ENCODE measurements at regions not wholly inside any gene's neighbourhood (a gene's known extent, or its start where the extent isn't known, plus 50 kb on each side); places are given as distances from the start of the nearest gene placed in this dataset.
"Not testable (repeated sequence)": the region's sequence is repeated elsewhere in the genome, so short reads cannot be mapped to it uniquely, and the experiment has no call there.

- no peak for DNase-seq
Observed at GRCh38 chr9:25255216-25255615, 423.0 kb downstream of the TUSC1 start.

GRCh38 chr9:25254051-25254450 is 424.2 kb downstream of the TUSC1 start:
- DNase-seq, result no peak

DNA sequence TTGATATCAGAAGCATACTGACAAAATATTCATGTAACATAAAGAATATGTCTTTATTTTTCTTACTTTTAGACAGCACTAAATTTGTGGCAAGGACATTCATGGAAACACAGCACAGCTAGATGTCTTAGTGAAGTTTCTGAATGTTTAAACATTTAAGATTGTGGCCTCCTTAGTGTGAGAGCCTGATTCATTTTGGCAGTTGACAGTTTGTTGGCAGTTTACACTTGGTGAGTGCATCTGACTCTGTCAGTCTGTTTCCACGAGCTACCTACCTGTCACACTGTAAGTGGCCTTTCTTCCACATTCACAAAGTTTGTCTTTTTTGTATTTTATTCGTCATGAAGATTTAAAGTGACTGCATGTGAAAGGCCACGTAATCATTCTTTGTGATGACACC is 436.8 kb downstream of the TUSC1 start:
- no peak for DNase-seq

DNA sequence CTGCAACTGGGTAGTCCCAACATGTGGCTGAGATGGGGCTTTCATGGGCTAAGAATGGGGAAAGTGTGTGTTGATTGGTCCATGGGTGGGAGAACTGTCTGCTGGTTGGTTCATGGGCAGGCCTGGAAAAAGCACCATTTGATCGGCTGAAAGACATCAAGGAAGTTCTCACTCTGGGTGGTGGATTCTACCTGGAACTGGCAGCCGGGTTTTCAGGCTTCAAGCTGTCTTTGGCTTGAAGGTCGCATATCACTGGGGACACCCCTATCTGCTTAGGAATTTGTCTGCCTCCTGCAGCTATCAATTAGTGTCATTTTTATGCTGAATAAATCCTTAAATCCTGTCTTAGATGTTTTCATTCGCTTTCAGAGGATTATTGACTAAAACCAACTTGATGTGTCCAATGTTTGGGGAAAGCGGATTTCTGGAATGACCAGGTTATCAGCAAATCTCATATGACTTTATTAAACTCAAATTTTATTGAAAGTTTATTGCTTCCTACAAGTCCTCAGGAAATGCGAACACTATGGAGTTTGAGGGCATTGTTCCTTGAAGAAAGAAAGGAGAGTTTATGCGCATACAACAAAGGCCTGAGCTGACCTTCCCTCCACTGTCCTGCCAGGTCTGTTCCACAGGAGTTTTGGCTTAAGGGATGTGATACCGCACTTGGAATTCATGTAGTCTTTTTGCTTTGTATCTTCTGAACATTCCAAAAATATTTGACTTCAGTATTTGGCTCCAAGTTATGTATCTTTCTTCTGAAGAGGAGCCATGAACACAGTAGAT is 451.1 kb downstream of the TUSC1 start:
- DNase-seq, result no peak

DNA sequence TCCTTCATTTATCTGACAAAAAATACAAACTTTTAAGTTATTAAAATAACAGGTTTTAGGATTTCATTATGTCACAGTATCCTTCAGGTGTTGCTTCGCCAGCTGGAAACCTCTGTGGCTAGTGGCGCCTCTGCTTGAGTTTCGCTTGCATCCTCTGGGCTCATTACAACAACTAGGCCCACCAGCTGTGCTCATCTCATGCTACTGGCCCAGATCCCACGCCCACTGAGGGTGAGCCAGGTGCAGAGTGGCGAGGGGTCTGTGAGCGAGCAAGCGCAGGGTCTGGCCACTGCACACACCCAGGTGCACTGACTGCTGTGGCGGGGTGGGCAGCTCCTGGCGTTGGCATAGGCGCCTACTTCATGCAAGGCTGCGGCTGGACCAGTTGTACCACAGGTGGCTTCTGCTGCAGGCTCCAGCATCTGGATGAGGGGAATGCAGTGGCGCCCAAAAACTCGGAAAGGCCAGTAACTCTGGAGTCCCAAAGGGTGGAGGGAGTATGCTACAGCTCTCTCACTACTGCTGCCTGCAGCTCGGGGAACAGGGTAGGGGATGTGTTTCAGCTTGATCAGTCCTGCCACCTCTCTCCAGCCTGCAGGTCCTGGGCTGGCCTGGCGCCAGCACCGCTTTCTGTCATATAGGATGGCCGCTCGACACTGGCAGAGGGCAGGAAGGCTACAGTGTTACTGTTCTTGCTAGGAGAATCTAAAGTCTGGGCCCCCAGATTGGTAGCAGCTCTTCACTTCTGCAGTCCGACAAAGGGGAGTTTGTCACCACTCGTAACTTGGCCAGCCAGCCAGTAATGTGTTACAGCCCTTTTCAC is 452.1 kb downstream of the TUSC1 start:
- no peak for DNase-seq

DNA sequence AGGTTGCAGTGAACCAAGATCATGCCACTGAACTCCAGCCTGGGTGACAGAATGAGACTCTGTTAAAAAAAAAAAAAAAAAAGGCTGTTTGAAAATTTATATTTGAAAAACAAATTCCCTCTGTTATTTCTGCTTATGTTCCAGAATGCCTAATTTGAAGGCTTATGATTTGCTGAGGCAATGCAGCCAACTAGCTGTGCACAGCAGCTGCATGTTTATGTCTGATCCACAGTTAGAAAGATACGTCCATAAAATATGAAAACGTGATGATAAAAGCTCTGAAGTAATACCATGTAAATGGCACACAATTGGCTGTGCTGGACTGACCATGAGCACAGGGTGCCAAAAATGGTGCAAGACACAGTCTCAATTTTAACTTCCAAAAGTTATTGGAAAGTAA is 453.2 kb downstream of the TUSC1 start:
- DNase-seq, result no peak

- no peak for DNase-seq
Observed at GRCh38 chr9:25224309-25224708, 453.9 kb downstream of the TUSC1 start.

- no peak for DNase-seq
Observed at GRCh38 chr9:25212361-25212760, 465.9 kb downstream of the TUSC1 start.

DNA sequence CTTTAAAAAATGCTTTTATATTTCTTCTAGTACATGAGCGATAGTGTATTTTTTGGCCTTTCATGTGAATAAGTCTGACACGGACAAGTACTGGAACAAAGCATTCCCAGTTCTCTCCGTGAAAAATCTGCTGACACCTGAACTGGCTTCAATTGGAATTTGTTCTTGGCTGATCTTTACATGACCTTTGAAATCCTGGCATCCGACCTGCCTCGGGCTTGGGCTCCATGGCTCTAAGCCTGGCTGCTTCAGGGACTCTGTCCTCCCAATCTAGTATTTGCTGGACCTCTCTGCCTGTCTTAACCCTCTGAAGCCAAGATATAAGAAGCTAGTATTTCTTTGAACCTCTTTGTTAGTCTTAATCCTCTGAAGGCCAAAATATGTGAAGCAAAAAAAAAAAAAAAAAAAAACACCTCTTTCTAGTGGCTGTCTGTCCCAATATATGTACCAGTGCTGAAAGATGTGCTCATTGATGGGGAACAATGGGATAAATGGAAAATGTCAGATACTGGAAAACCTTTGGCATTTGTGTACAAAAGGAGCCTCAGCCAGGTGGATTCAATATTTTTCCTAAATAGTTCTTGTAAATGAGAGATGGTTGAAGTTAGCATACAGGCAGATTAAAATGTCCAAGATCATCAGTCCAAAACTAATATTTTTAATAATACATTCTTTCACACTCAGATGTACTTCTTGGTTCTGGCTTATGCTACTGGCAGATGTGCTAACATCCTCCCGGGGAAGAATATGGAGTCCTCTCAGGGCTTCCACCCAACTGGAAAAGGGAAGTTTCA is 470.6 kb downstream of the TUSC1 start:
- DNase-seq, result no peak

DNA sequence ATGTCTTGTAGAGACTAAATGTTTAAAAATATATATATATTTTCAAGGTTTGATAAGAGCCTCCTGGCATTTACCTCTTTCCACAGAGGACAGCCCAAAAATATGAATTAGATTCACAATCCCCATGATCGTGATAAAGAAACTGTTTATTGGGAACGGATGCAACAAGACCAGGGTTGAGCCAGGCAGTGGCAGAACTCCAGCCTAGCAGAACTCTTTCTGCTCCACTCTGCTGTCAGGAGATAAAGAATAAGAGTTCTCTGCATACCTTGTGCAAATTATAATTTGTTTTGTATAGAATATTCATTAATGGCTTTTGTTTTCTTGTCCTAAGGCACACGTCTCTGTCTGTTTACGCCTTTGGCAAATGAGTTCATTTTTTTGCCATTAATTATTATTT is 472.2 kb downstream of the TUSC1 start:
- DNase-seq, result no peak

GRCh38 chr9:25205285-25205684 is 473.0 kb downstream of the TUSC1 start:
- no peak for DNase-seq

GRCh38 chr9:25177858-25178257 is 500.4 kb downstream of the TUSC1 start:
- no peak for DNase-seq

DNA sequence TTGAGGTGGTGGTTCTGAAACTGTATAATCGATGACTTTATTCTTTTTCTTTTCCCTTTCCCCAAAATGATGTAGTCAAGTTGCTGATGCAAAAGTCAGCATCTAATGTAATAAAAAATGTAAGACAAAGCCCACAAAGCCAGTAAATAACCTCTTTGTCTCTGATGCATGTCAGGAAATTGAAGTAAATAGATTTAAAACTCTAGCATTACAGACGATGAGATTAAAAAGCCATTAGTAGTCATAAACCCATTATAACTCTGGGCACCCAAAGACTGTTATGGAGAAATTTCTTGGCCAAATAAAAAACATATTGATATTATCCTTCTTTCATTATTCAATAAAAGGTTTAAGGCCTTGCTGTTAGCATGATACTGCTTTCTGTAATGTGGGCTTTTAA is 548.7 kb downstream of the TUSC1 start:
- DNase-seq, result no peak

- DNase-seq, result no peak
Observed at GRCh38 chr9:25121811-25122210, 556.4 kb downstream of the TUSC1 start.

GRCh38 chr9:25119041-25119440 is 559.2 kb downstream of the TUSC1 start:
- no peak for DNase-seq

DNA sequence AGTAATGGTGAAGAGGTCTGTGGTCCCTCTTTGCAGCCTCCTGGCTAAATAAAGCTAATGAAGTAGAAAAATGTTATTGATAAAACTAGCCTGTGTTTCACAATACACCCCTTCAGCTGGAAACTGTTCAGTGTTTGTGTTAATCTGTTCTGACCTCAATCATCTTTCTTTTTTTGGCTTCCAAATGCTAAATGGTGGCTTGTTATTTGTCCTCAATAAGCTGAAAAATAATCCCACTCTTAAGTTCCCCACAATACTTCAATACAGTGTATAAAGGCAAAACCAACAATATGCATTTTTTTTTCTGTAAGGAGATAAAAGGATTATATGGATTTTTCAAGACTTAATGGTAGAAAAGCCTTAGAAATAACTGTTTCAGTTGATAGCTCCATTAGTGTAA is 560.5 kb downstream of the TUSC1 start:
- DNase-seq, result no peak

DNA sequence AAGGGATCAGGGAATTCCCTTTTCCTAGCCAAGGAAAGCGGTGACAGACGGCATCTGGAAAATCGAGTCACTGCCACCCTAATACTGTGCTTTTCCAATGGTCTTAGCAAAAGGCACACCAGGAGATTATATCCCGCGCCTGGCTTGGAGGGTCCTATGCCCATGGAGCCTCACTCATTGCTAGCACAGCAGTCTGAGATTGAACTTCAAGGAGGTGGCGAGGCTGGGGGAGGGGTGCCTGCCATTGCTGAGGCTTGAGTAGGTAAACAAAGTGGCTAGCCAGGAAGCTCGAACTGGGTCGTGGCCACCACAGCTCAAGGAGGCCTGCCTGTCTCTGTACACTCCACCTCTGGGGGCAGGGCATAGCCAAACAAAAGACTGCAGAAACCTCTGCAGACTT is 556.5 kb upstream of the IZUMO3 start:
- DNase-seq, result not testable (repeated sequence)

DNA sequence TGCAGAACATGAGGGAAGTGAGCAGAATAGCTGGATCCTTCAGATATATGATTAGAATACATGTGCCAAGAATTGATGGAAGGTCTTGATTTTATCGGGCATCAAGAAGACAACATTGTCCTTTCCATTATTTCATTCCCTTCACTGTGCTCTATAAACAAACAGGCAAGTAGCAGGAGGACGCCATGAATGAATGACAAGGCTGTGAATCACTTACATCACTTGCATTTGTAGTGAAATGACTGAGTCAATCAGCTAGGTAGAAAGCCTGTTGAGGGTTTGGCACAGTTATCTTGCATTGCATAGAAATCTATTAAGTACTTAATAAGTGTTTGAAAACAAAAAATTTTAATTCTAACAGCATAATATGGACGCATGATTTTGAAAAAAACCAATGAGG is 548.8 kb upstream of the IZUMO3 start:
- DNase-seq, result no peak

- no peak for DNase-seq
Observed at GRCh38 chr9:25078202-25078601, 532.5 kb upstream of the IZUMO3 start.

DNA sequence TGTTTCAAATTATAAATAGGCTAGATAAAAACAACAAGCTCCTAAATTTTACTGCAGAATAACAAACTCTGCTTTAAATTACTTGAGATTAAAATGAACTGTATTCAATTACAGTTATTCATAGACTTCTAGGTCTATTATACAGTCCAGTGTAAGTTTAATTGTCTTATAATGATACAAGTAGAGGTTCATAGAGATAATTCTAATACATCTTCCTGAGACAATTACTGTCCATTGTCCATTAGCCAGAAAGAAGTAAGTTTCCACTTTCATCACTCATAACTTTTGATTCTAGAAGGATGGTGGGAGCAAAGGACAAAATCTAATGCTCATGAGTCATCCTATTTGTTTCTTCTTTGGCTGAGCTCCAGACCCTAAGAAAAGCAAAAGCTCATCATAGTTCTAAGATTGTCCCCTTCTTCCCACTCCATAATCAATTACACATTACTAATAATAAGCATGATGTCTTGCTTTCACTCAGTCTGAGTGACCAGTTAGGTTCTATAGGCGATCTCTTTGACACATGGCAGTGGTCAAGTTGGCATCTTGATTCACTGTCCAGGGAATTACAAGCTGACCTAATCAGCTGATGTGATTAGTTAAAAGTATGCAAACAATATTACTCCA is 502.5 kb upstream of the IZUMO3 start:
- DNase-seq, result no peak

DNA sequence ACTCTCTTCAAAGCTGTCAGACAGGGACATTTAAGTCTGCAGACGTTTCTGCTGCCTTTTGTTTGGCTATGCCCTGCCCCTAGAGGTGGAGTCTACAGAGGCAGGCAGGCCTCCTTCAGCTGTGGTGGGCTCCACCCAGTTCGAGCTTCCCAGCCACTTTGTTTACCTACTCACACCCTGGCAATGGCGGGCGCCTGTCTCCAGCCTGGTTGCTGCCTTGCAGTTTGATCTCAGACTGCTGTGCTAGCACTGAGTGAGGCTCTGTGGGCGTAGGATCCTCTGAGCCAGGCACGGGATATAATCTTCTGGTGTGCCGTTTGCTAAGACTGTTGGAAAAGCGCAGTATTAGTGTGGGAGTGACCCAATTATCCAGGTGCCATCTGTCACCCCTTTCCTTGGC is 499.8 kb upstream of the IZUMO3 start:
- DNase-seq, result not testable (repeated sequence)

DNA sequence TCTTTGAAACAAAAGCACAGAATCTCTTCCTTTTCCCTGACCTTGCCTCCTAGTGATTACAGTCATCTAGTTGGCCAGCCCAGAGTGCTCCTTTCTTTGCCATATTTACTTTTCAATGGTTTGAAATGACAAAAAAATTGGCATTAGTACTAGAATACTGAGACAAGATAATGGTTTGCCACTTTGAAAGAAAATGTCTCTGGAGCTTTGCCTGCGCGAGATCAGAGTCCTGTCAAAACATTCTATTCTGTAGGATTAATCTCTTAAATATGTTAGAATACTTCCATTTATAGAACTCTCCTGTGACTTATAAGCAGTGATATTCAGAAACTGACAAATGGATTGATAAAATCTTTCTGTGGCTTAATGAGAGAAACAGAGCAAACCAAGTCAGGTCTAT is 484.0 kb upstream of the IZUMO3 start:
- no peak for DNase-seq

- DNase-seq, result no peak
Observed at GRCh38 chr9:25025686-25026085, 480.0 kb upstream of the IZUMO3 start.

All from NCI-H146 (cell line).